NCI-H187 treated with DMSO at 0.1 percent for 48 hours (cell line): ENCODE measurements at regions not wholly inside any gene's neighbourhood (a gene's known extent, or its start where the extent isn't known, plus 50 kb on each side); places are given as distances from the start of the nearest gene placed in this dataset.
A peak's percentile ranks its signal among the peaks of the same experiment; 100 is the strongest.
"Not testable (repeated sequence)": the region's sequence is repeated elsewhere in the genome, so short reads cannot be mapped to it uniquely, and the experiment has no call there.

Experiments used
- DNase-seq: peaks from one replicate; lab custom pipeline; 2025; lab: John Stamatoyannopoulos, UW

DNA sequence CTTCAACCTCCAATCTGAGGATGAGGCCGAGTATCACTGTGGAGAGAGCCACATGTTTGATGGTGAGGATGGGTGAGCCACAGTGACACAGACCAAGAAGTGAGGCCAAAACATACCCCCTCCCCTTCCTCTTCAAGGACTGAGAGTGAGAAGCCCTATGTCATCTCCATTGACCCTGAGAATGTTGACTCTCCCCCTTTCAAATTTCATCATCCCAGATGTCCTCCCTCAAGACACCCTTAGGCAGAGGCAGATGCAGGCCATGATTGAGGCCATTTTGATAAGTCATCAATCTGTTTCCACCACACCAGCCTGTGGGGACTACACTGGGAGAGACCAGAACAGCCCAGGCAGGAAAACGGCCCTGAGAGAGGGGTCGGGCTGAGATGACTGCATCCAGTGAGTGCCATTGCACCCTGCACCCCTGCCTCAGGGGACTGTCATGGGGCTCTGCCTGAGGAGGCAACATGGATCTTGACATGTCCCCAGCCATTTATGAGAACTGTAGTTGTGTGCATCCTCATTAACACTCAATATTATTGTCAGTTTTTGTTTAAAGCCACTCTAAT, 84.2 kb upstream of the IGLL5 start:
- DNase-seq, result no peak

DNA sequence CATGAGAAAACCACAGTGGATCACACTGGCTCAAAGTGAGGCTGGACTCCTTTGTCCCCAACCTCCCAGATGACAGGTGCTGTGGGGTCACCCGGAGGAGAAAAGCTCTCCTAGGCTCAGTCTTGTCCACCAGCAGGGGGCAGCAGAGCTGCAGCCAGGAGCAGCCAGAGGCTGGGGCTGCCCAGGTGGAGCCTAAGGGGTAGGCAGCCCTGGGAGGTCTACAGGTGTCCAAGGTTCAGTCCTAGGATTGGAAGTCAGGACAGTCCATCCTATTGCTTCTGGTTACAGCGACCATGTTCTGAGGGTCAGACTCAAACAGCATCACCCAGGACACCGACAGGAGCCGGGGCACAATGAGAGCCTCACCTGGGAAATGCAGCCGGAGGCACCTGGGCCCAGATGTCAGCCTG, 77.6 kb upstream of the IGLL5 start:
- DNase-seq, result no peak

DNA sequence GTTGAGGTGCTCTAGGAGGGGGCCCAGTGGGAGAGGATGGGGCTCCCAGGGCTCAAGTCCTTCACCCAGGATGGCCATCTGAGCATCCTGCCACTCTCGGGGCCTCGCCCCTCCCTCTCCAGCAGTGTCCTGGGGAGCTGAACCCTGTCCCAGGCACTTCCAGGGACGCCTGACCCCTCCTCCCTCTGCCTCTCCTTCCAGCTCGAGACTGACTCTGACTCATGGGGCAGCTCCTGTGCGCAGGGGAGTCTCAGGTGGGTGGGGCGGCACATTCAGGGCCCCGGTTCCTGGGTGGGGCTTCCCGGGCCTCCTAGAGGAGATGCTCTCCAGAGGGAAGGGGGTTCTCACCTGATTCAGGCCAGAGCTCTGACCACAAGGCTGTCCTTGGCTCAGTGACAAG, 77.1 kb upstream of the IGLL5 start:
- no peak for DNase-seq

DNA sequence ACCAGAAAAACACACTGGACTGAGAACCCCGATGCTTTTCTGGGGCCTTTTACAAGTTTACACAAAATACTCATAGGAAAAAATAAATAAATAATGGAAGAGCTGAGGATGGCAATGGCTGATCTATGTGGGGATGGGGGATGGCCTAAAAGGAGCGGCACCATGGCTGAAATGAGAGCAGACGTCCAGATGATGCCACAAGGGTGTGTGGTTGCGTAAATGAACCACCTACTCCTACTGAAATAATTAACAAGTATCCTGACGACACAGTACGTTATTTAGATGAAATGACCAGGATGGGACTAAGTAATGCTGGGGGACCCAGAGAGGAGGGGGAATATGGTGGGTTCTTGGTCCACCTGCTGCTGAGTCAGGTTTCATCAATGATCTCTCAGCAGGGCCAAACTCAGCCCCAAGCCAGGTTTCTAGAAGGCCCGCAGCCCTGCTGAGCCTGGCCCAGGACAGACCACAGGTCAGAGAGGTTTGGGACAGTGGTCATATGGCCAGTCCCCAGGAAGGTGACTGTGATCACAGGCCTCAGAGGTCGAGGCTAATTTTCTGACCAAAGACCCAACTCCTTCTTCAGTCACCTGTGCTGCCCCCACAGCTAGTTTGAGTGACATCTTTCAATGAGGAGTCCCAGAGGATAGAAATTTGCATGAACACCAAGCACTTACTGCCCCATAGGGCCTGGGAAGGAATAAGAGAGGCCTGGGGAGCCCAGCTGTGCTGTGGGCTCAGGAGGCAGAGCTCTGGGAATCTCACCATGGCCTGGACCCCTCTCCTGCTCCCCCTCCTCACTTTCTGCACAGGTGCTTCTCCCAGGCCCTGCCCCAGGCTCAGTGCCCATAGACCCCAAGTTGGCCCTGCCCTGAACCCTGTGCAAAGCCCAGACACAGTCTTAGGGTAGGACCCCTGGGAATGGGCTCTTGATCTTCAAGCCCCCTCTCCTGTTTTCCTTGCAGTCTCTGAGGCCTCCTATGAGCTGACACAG, 76.3 kb upstream of the IGLL5 start:
- DNase-seq, result no peak

DNA sequence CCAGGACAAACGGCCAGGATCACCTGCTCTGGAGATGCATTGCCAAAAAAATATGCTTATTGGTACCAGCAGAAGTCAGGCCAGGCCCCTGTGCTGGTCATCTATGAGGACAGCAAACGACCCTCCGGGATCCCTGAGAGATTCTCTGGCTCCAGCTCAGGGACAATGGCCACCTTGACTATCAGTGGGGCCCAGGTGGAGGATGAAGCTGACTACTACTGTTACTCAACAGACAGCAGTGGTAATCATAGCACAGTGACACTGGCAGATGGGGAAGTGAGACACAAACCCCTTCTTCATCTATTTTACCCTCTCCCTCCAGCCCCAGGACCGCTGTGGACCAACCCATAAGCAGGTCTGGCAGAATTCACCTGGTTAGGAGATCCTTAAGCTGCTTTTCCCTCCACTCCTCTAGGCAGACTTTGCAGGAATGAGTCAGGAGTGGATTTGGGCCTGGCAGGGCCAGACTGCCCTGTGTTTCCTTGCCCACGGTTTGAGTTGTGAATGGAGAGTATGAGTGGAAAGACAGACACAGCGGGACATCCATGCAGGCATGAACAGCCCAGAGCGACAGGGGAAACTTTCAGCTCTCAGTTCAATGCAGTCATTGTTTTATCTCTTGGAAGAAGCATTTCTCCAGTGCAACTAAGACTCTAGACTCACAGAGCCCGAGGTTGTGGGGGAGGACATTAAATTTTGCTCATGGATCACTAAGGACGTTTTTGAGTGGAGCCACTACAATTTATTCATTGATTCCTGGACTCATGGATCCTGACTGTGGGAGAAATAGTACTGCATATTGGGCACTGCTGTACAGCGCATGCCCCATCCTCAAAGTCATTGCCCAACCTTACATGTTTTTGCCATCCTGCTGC, 75.3 kb upstream of the IGLL5 start:
- no peak for DNase-seq

DNA sequence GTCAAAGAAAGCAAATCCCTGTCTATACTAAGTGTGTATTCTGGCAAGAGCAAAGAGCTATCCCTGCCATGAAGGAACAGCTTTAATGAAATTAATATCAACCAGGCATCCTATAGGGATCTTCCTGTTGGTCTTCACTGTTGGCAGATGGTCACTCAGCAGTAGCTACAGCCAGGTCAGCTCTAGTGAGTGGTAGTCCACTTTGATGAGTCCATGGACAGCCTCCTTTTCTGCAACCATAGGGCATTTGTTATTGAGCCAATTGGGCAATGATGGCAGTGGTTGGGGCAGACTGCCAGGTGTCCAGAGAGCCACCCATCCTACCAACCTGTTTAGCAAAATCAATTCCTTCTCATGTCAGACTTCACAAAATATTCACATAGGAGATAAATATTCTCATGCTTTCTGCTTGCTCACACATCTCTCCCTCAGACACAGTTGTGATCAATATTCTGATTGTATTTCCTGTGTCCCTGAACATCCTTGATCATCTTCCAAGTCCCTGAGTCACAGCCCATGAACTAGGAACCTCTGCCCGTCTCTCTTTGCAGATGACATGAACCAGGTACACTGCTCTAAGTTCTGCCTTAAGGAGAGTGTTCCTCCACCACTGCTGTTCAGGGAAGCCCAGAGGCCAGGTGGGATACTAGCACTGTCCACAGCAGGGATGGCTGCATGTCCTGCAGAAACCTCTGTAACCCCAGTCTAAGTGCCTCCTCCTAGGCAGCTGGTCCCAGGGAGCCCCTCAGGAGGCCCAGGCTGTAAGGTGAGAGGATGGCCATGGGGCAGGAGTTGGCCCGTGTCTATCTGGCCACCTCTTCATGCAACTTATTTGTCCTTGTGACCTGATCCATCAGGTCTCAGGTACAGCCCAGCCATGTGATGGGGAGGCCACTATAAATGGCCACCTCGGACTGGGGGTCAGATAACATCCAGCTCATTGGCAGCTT, 74.2 kb upstream of the IGLL5 start:
- DNase-seq, result no peak

DNA sequence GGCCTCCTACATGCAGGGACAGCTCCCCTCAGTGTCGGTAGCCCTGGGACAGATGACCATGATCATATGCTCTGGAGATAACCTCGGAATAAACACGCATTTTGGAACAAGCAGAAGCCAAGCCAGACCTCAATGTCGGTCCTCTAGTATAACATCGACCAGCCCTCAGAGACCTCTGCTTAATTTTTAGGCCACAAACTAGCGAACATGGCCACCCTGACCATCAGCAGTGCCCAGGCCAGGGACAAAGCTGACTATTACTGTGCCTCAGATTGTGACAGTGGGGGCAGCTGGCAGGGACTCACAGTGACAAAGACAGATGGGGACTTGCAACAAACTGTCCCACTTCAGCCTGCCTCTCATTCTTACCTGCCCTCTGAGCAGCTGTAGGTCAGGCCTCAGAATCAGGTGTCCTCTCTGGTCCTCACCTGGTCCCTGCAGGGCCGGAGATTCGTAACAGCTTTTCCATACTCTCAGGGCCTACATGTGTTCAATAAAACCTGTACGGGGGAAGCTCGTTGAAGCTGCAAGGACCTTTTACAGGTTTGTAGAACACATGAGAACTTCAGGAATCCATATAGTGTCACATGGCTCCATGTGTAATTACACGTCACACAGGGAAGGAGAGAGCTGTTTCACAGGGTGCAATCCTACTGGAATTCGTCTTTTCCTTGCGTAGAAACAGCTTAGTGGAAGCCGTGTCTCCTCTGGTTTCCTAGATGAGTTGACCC, 72.8 kb upstream of the IGLL5 start:
- no peak for DNase-seq

DNA sequence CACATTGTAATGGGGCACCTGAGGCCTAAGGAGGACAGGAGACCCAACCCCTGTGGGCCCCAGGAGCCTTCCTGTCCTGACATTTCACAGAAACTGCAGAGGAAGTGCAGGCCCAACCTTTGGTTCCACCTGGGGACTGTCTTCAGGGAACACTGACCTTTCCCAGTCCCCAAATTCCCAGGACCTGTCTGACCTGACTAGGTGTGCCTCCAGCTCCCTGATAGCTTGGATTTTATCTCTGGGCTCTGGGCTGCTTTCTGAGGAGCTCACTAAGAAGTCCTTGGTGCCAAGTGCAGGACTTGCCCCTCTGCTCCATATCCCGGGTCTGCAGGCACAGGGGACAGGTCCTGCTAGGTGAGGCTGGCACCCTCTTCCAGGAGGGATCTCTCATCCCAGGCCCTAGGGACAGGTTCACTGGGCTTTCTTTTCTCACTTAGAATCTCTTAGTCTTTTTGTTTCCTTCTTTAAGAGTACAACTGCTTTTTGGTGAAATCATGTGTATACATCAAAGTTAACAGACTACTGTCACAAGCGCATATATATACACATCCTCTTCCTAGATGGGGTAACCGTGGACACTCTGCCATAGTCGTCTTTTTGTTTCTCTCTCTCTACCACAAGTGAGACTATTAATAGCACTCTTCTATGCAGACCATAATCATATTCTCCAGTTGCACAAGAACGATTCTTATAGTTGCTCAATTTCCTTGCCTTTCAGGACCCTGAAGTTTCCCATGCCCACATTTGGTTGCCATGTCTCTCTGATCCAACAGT, 72.0 kb upstream of the IGLL5 start:
- no peak for DNase-seq

DNA sequence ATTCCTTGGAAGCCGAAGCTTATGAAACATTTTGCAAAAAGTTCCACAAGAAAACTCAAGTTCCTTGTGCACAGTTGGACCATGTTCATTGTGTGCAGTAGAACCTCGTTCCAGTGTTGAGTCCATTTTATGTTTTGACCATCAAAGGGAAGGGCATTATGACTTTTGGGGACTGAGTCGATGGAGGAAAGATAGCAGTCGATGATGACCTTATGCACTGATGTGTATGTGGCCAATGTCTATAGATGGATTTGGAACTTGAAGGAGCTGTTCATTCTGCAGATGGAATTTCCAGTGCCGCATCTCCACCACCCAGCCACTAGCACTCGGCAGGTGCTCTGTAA, 71.5 kb upstream of the IGLL5 start:
- peak; percentile 36 for DNase-seq

DNA sequence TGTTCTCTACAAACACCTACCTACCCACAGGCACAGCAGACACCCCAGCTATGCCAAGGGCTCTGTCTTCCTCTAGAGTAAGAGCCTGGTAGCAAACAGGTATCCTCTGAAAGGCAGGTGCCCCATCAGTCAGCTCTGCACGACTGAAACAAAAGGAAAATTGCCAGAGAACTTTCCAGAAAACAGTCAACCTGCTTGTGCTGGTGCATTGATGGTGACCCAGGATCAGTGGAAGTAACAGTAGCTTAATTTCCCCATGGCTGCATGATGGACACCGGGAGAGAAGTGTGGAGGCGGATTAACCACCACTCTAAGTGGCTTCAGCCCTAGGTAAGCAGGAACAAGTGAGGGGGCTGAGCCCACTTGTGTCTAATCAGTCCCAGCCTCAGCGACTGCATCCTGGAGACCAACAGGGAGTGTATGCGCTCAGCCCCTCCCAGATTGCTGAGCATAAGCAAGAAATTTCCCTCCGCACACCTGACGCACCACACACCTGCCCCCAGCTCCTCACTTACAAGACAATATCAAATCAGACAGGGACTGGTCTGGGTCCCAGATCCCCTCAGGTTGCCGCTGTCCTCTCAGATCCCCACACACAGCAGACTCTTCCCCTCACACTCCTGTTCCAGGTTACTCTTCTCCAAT, 70.7 kb upstream of the IGLL5 start:
- DNase-seq, result no peak

DNA sequence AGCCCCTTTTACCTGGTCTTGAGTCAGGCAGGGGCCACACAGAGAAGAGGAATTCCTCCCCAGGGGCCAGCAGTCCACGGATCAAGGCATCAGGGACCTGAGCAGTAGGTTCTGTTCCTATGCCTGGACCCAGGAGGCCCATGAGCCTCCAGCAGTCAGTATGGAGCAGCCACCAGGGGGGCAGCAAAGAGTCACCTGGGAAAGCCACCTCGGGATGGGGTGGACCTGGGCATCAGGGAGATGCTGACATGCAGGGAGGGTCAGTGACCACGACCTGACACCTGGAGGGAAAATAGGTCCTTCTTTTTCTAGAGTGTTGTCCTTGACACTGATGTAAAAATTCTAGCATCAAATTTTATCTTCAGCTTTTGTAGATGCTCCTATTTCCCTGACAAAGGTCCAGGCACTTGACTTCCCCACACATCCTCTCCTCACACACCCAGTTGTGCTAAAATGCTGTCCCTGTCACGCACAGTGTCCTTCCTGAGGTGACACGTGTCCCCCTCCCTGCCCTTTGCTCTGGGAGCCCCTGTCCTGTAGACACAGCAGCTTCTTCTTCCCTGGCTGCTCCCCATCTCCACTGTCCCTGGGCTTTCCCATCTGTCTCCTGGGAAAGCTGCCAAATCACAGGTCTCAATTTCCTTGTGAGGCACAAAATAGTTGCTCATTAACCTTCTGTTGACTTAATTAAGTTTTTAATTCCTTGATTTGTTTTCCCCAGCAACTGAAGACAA, 70.0 kb upstream of the IGLL5 start:
- DNase-seq, result no peak

DNA sequence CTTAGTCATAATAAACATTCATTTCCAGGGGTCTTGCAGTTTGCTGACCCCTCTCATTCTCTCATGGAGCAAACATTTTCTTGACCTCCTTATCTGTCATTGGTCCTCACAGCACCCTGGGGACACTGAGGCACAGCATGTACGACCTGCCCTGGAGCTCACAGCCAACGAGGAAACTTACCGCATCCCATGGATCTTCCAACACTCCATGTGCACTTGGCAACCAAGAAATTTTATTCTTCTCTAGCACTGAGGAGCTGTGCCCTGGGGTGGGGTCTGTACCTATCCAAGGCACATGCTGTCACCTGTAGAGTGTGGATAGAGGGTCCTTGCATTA, 69.4 kb upstream of the IGLL5 start:
- no peak for DNase-seq

DNA sequence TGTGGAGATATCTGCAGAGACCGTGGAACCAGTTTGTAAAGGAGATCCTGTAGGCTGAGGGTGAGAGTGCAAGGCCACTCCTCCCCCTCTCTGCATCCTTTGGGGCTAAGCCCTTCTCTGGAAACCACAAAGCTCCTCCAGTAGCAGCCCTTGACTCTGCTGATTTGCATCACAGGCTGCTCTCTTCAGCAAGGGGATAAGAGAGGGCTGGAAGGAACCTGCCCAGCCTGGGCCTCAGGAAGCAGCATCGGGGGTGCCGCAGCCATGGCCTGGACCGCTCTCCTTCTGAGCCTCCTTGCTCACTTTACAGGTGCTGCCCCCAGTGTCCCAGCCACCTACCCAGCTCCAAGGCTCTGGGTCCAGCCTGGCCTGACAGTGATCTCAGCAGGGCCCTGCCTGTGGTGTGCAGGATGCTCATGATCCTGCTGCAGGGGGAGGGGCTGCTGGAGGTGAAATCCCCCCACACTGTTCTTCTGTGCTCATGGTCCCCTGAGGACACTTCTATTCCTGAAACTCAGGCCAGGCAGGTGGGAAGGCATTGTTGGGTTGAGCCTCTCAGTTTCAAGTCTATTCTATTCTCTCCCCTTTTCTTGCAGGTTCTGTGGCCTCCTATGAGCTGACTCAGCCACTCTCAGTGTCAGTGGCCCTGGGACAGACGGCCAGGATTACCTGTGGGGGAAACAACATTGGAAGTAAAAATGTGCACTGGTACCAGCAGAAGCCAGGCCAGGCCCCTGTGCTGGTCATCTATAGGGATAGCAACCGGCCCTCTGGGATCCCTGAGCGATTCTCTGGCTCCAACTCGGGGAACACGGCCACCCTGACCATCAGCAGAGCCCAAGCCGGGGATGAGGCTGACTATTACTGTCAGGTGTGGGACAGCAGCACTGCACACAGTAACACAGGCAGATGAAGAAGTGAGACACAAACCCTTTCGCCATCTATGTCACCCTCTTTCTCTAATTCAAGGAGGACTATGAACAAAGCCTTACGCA, 68.5 kb upstream of the IGLL5 start:
- peak; percentile 29 for DNase-seq

DNA sequence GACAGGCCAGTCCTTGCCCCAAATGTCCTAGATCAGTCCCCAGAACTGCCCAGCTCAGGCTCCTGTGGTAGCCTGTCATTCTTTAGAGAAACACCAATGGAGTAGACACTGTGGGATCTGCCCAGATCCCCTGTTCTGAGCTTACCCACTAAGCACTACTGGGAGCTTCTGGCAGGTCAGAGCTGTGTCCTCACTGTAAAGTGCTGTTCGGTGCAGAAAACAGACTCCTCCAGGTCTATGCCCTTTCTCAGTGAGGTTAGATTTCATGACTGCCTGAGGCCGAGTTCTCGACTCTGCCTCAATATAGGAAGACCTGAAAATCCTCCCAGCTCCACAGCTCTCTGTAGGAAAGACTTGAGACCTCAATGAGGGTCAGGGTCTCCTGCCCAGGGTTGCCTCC, 67.5 kb upstream of the IGLL5 start:
- no peak for DNase-seq

DNA sequence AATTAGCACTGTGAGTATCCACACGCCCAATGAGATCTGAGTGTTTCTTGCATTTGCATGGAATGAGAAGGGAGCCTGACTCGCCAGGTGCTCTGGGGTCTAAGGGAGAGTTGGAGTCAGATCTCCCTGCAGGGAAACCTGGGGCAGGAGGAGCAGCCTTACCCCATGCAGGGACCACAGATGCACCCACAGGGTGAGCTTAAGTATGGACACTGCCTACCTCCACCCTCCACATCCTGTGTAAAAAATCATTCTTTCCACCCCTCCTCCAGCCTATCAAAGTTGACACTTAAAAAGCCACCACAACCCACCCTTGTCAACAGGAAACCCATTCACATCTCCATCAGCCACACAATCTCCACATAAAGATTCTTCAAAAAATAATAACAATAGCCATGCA, 67.0 kb upstream of the IGLL5 start:
- no peak for DNase-seq

DNA sequence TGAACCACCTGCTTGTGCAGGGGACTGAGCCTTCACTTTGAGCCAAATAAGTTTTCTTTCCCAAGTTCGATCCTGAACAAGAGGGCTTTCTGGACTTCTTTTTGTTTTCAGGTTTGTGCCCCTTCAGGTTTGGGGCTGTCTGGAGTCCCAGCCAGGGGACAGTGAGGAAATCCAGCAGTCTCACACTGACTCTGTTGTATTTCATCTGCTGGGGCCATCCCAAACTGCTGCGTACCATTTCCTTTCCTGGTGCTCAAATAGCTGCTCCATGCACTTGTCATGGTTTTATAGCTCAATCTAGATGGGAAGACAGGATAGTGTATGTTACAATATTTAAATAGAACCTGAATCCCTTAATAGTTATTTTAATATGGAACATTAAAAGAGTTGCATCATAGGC, 66.3 kb upstream of the IGLL5 start:
- DNase-seq, result no peak

DNA sequence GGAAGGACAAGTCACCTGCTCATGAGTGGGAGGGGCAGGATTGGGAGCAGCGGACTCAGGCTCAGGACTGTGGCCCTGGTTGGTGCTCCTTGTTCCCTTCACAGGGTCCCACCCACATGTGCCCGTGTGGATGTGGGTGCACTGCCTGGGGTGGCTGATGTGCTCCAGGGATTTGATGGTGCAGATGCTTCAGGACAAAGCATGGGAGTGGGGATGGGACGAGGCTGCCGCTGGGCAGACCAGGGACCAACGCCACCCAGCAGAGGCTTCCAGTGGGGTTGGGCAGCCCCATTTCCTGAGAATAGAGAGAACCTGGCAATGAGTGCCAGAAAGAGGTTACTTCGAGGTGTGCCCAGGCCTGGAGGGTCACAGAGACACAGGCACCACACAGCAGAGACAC, 65.5 kb upstream of the IGLL5 start:
- no peak for DNase-seq

DNA sequence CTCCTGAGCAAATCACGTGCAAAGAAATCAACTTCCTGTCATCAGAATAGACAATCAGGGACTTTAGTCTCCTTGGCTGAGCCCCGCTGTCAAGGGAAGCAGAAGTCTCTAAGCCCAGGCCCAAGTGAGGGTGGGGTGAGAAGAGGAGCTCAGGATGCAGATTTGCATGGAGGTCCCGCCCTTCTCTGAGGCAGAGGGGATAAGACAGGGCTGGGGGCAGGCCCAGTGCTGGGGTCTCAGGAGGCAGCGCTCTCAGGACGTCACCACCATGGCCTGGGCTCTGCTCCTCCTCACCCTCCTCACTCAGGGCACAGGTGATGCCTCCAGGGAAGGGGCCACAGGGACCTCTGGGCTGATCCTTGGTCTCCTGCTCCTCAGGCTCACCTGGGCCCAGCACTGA, 65.1 kb upstream of the IGLL5 start:
- DNase-seq, result not testable (repeated sequence)
